Endothelial cell of umbilical vein (primary cell): ENCODE measurements at regions not wholly inside any gene's neighbourhood (a gene's known extent, or its start where the extent isn't known, plus 50 kb on each side); places are given as distances from the start of the nearest gene placed in this dataset.

ENCODE experiments used
- BruUV-seq: library from RNA; stranded (reverse); fragments of 400-500 nt; replicated peaks from 2 replicates; lab custom pipeline; 2021; lab: Mats Ljungman, UMichigan
- CTCF ChIA-PET: fragments of 300-600, 350-600 bp; sonication (Branson Sonifier 250); formaldehyde crosslinking; loops from one replicate; lab custom pipeline; 2021; ENCODE audit warnings: antibody characterized with exemption, inconsistent platforms; lab: Charles Lee
- POLR2A ChIA-PET: fragments of 300-600, 350-600 bp; sonication (Branson Sonifier 250); formaldehyde crosslinking; loops from one replicate; lab custom pipeline; 2021; ENCODE audit warnings: antibody characterized with exemption, inconsistent platforms; lab: Charles Lee
- DNase-seq: peaks from one replicate; pipeline ENCODE4 v3.0.0-alpha.2; 2011; ENCODE audit warnings: low read depth, low spot score
- FAIRE-seq: peaks from 2 replicates; lab custom pipeline; 2011; peaks lifted over from hg19 to GRCh38; lab: Jason Lieb, UNC
- H2AFZ ChIP-seq: 2 replicates; pipeline ENCODE4 v1.6.0; 2012; ENCODE audit warnings: low read depth, low read length, control low read depth, inconsistent platforms
- H3K27ac ChIP-seq: 2 replicates; pipeline ENCODE4 v1.5.1; 2011; ENCODE audit warnings: low read depth, mild to moderate bottlenecking, control low read depth, low read length, moderate library complexity; ENCODE audit not compliant: insufficient read depth
- H3K27me3 ChIP-seq, 2 experiments: 2 replicates each; pipeline versions ENCODE4 v1.6.0 to v1.6.1; 2011; ENCODE audit warnings: low read length in 2 of 2, mixed read lengths in 1 of 2; ENCODE audit not compliant: control insufficient read depth in 2 of 2, insufficient read depth in 2 of 2
- H3K36me3 ChIP-seq, 2 experiments: 2 replicates in 1 of 2; 3 replicates in 1 of 2; pipeline ENCODE4 v1.5.1; 2011; ENCODE audit warnings: low read length in 2 of 2, mild to moderate bottlenecking in 1 of 2, moderate library complexity in 1 of 2; ENCODE audit not compliant: control insufficient read depth in 2 of 2, insufficient read depth in 2 of 2; ENCODE audit errors: extremely low read depth in 1 of 2
- H3K4me1 ChIP-seq: 3 replicates; pipeline ENCODE4 v1.5.1; 2011; ENCODE audit warnings: mild to moderate bottlenecking, low read length; ENCODE audit not compliant: control insufficient read depth, insufficient read depth; ENCODE audit errors: extremely low read depth
- H3K4me2 ChIP-seq: 2 replicates; pipeline ENCODE4 v1.6.1; 2011; ENCODE audit warnings: low read length, control low read depth, mixed read lengths; ENCODE audit not compliant: insufficient read depth
- H3K4me3 ChIP-seq, 3 experiments: fragments of 200-600 bp in 1 of 3; sonication (generic), shearing (Covaris generic) in 1 of 3; replicated peaks in 1 of 3; 2 replicates each; pipeline ENCODE4 v1.5.1; 2011 to 2016; ENCODE audit warnings: control low read depth in 3 of 3, low read length in 3 of 3, mild to moderate bottlenecking in 2 of 3, inconsistent platforms in 1 of 3, low read depth in 1 of 3, moderate library complexity in 1 of 3; ENCODE audit not compliant: insufficient read depth in 1 of 3
- H3K79me2 ChIP-seq: 2 replicates; pipeline ENCODE4 v1.6.0; 2012; ENCODE audit warnings: low read length, inconsistent platforms; ENCODE audit not compliant: control insufficient read depth, insufficient read depth
- H3K9ac ChIP-seq: replicated peaks from 2 replicates; pipeline ENCODE3; 2011; ENCODE audit warnings: low read length, control low read depth; ENCODE audit not compliant: insufficient read depth; ENCODE audit errors: extremely low read depth
- H3K9me1 ChIP-seq: replicated peaks from 3 replicates; pipeline ENCODE4 v1.6.0; 2011; ENCODE audit warnings: mild to moderate bottlenecking, low read length; ENCODE audit not compliant: control insufficient read depth, insufficient read depth; ENCODE audit errors: extremely low read depth
- H3K9me3 ChIP-seq: replicated peaks from 2 replicates; pipeline ENCODE4 v1.5.1; 2012; ENCODE audit warnings: low read length, inconsistent platforms; ENCODE audit not compliant: control insufficient read depth, insufficient read depth
- H4K20me1 ChIP-seq: replicated peaks from 2 replicates; pipeline ENCODE3; 2011; ENCODE audit warnings: mild to moderate bottlenecking, low read length; ENCODE audit not compliant: control insufficient read depth, insufficient read depth; ENCODE audit errors: extremely low read depth
- CTCF ChIP-seq, 2 donors: IDR thresholded peaks; 1 replicate in 1 of 2; 2 replicates in 1 of 2; pipeline ENCODE4 v1.5.1; 2011; ENCODE audit warnings: low read length in 2 of 2, mild to moderate bottlenecking in 2 of 2, moderate library complexity in 2 of 2, control low read depth in 1 of 2, inconsistent platforms in 1 of 2, low read depth in 1 of 2; ENCODE audit not compliant: insufficient read depth in 1 of 2; ENCODE audit errors: extremely low read depth in 1 of 2
- MYC ChIP-seq: IDR thresholded peaks from one replicate; pipeline ENCODE4 v1.6.1; 2011; ENCODE audit warnings: mild to moderate bottlenecking, low read depth, low read length
- POLR2A ChIP-seq: IDR thresholded peaks from 2 replicates; pipeline ENCODE4 v1.6.1; 2012; ENCODE audit warnings: low read depth, mild to moderate bottlenecking, control low read depth, low read length
- POLR2AphosphoS5 ChIP-seq: IDR thresholded peaks from 2 replicates; pipeline ENCODE4 v1.6.1; 2012; ENCODE audit warnings: low read depth, mild to moderate bottlenecking, control low read depth, low read length, moderate library complexity; ENCODE audit not compliant: insufficient read depth
- dilution Hi-C: fragments of 300-500 bp; cut with MboI; formaldehyde crosslinking; loops from one replicate; pipeline ENCODE4 v1.15.0; 2019; ENCODE audit warnings: low sequenced_read_pairs; ENCODE audit not compliant: extremely low pct_ligation_motif_present
- intact Hi-C: fragments of 100-400 bp; cut with micrococcal nuclease; formaldehyde crosslinking; loops from one replicate; pipeline ENCODE4 v1.10.0; 2022
- TF ChIP-seq, protein P1 (sequence below): IDR thresholded peaks from 2 replicates; pipeline ENCODE4 v1.6.1; 2011; ENCODE audit not compliant: insufficient read depth, insufficient read length

GRCh38 chr13:105740739-105741138 lies 794.7 kb downstream of the EFNB2 start:
- no peaks in the 10 kb centered on the region for H3K9me3 ChIP-seq
- intact Hi-C loops = no loop called here
- FAIRE-seq = no peak
- ChIA-PET CTCF (no interaction called here), POLR2A (no interaction called here)
- no peaks in the 10 kb centered on the region for H3K4me1 ChIP-seq
- H3K27ac ChIP-seq = no peak overlapping the region
- no peak overlapping the region for H3K4me3 ChIP-seq
- H3K79me2 ChIP-seq = no peaks in the 10 kb centered on the region
- no TSS peak for BruUV-seq
- H3K4me2 ChIP-seq = no peak overlapping the region
- H4K20me1 ChIP-seq = no peaks in the 10 kb centered on the region
- no peaks in the 10 kb centered on the region for H3K36me3 ChIP-seq
- H3K9me1 ChIP-seq = no peaks in the 10 kb centered on the region
- H3K9ac ChIP-seq = no peak overlapping the region
- dilution Hi-C loops = no loop called here
- H3K27me3 ChIP-seq = no peaks in the 10 kb centered on the region
- no peak overlapping the region for H2AFZ ChIP-seq
- TF ChIP-seq MYC (no peak), POLR2A (no peak)
- no peak for DNase-seq

GRCh38 chr13:105737688-105738087 lies 797.8 kb downstream of the EFNB2 start:
- no peak overlapping the region for H2AFZ ChIP-seq
- no peak for FAIRE-seq

More at GRCh38 chr13:105737688-105738087, 797.8 kb downstream of the EFNB2 start:
- intact Hi-C loops (loop anchor here (10.0 kb wide), 1 partner anchor 797 kb away; the partner anchor contains the start of gene EFNB2), dilution Hi-C loops (no loop called here)
- BruUV-seq = no TSS peak
- no peak overlapping the region for H3K9ac ChIP-seq
- no peak for DNase-seq
- ChIA-PET CTCF (no interaction called here), POLR2A (no interaction called here)
- H3K4me1 ChIP-seq = no peaks in the 10 kb centered on the region
- no peaks in the 10 kb centered on the region for H3K9me3 ChIP-seq
- TF ChIP-seq POLR2AphosphoS5 (no peak), MYC (no peak), POLR2A (no peak), CTCF (IDR thresholded peaks at IDR 0.05; ENCODE audit: extremely low read depth in 1 of 2, insufficient read depth in 1 of 2, low read depth in 1 of 2, low read length in 2 of 2) (no peak)
- TF ChIP-seq, protein P1, sequence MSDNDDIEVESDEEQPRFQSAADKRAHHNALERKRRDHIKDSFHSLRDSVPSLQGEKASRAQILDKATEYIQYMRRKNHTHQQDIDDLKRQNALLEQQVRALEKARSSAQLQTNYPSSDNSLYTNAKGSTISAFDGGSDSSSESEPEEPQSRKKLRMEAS = no peak
- no peaks in the 10 kb centered on the region for H3K9me1 ChIP-seq
- H3K4me2 ChIP-seq = no peak overlapping the region
- H3K27me3 ChIP-seq = no peaks in the 10 kb centered on the region
- no peaks in the 10 kb centered on the region for H3K36me3 ChIP-seq
- no peaks in the 10 kb centered on the region for H4K20me1 ChIP-seq
- no peaks in the 10 kb centered on the region for H3K79me2 ChIP-seq
- H3K27ac ChIP-seq = no peak overlapping the region
- no peak overlapping the region for H3K4me3 ChIP-seq
